Activated CD8-positive, alpha-beta memory T cell treated with anti-CD3 and anti-CD28 coated beads for 4 hours (primary cell): ENCODE measurements at regions not wholly inside any gene's neighbourhood (a gene's known extent, or its start where the extent isn't known, plus 50 kb on each side); places are given as distances from the start of the nearest gene placed in this dataset.
"Not testable (repeated sequence)": the region's sequence is repeated elsewhere in the genome, so short reads cannot be mapped to it uniquely, and the experiment has no call there.

ENCODE experiments used
- DNase-seq, 2 donors: peaks; one replicate each; pipeline ENCODE4 v3.0.0-alpha.2; 2020; ENCODE audit warnings: low read depth in 2 of 2

- no peak for DNase-seq
These were observed 220.3 kb downstream of the ANAPC1 start for GRCh38 chr2:111663471-111664274.

- DNase-seq, result no peak
These were observed 219.6 kb downstream of the ANAPC1 start for GRCh38 chr2:111664275-111664850.

GRCh38 chr2:111665011-111665410 is 219.0 kb downstream of the ANAPC1 start:
- DNase-seq, result no peak

DNA sequence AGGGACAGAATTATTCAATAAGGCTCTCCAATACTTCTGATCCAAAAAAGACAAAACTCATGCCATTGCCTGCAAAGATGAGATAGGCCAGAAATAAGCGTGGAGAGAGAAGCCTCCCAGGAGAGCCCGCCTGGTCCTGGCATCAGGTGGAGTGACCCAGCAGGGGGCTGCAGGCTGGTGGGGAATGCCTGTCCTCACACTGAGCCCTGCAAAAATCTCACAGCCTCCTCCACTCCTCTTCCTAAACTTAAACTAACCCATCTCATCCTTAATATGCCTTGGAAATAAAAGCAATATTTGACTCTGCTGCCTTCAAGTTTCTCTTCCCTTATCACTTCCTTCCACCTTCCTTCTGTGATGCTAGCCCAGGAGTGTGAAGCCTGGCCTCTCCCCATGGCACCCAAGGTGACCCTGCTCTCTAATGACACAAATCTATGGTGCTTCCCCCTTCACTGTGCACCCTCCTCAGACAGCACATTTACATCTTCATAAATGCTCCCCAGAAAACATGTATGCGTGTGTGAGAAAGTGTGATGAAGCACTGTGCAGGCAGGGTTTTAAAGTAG is 218.4 kb downstream of the ANAPC1 start:
- no peak for DNase-seq

- DNase-seq, result no peak
These were observed 217.8 kb downstream of the ANAPC1 start for GRCh38 chr2:111666160-111666559.

- no peak for DNase-seq
These were observed 217.0 kb downstream of the ANAPC1 start for GRCh38 chr2:111667001-111667400.

DNA sequence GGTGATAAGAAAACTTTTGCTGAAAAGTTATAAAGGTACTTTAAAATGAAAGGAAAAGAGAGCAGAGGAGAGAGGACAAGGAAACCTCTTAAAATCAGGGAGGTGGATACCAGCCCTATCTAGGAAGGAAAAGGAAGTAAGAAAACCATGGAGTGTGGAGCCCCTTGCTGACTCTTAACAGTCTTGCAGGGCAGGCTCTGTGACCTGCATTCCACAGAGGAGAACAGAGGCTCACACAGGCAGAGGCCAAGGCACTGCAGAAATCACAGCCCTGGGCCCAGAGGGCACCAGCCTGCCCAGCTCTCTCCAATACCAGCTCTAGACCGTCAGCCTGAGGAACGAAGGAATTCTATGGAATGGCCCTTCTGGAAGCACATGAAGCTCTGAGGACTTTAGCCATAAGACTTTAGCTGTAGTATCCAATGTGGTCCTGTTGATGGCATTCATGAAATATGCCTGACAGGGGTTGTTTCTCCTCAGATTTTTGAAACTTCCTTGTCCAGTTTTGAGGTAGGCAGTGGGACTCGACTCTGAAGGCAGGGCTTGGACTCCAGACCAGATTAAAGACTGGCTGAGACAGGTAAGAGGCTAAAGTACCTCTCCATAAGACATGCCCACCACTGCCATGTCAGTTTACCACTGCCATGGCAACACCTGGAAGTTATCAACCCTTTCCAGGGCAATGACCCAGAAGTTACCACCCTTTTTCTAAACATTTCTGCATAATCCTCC is 216.3 kb downstream of the ANAPC1 start:
- DNase-seq, result no peak

GRCh38 chr2:111668274-111668616 is 215.7 kb downstream of the ANAPC1 start:
- DNase-seq, result no peak

DNA sequence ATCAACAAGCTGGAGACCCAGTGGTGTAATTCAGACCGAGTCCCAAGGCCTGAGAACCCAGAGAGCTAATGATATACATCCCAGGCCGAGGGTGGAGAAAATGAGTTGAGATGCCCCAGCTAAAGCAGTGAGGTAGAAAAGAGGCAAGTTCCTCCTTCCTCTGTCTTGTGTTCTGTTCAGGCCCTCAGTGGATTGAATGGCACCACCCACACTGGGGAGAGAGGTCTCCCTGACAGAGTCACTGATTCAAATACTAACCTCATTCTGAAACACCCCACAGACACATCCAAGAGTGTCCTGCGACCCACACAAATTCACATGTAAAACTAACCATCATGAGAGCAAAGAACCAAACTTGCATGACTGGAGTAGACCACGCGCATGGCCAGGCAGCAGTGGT is 215.3 kb downstream of the ANAPC1 start:
- DNase-seq, result no peak

- no peak for DNase-seq
These were observed 213.9 kb downstream of the ANAPC1 start for GRCh38 chr2:111669928-111670695.

GRCh38 chr2:111670776-111671175 is 213.2 kb downstream of the ANAPC1 start:
- no peak for DNase-seq

GRCh38 chr2:111671426-111672150 is 212.4 kb downstream of the ANAPC1 start:
- DNase-seq, result no peak

- DNase-seq, result not testable (repeated sequence)
These were observed 211.4 kb downstream of the ANAPC1 start for GRCh38 chr2:111672641-111673040.

DNA sequence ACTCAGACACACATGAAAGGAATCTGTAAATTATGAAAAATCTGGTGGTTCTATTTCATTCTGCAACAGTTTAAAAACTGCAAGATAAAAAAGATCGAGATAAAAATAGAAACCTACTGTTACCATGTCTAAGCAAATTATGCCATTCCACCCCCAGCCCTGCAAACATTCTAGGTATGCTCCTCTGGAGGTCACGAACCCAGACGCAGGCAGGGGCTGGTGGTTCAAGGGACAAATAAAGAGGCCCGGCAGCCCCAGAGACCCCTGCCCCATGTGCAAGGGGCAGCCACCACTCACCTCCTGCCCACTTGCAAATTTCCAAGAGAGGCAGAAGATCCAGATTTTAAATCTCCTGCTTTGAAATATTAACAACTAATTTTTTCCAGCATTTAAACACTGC is 210.5 kb downstream of the ANAPC1 start:
- no peak for DNase-seq

DNA sequence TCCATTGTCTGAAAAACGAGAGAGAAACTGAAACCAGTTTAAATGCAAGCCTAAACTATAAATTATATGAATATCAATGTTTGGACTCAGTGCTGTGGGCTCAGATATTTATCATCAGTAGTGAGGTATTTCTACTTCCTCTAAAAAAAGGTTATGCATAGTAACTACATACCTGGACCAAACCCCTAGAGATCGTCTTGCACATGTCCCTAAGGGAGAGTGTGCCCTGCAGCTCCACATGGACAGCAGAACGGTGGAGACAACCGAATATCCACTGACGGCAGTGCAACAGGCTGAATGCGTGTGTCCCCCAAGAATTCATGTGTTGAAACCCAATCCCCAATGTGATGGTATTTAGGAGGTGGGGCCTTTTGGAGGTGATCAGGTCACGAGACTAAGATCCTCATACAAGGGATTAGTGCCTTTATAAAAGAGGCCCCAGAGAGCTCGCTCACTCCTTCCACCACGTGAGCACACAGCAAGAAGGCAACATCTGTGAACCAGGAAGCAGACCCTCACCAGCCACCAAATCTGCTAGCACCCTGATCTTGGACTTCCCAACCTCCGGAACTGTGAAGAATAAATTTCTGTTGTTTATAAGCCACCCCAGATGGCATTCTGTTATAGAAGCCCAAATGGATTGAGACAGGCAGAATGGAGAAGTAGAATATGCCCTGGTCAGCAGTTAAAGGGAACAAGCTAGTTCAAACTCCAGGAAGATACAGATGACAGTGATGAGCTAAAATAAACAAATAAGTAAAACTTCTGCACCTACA is 208.4 kb downstream of the ANAPC1 start:
- no peak for DNase-seq

GRCh38 chr2:111676291-111676822 is 207.6 kb downstream of the ANAPC1 start:
- no peak for DNase-seq

DNA sequence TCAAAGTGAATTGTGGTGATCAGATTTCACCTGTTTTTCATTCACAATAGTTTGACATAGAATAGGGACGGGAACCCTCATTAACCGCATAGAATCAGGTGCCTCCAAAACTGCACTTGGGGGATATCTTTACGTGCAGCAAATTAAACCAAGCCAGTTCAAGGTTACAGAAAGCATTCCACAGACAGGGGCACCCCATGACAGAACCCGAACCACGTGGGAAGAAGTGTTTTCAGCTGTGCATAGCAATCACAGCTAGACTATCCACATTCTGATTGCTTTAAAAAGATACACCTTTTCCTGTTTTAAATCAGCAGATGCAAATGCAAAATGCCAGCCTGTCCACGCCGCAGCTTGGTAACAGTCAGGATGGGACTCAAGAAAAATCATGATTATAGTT is 205.8 kb downstream of the ANAPC1 start:
- DNase-seq, result no peak

DNA sequence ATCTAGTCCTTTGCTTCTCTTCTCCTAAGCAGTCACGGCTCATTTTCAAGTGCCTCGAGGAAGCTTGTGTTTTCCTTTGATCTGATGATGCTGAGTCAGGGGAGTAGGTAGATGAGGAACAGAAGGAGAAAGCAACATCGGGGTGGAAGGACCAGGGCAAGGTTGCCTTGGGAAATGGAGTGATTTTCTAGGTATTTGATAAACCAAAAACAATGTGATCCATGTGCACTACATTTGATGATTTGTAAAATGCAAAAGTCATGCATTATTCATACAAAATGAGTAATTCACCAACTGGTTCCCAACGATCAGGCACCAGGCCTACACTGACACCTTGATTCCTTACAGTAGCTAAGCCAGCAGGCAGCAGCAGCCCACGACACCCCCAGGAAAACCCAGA is 205.3 kb downstream of the ANAPC1 start:
- DNase-seq, result no peak

- DNase-seq, result no peak
These were observed 204.8 kb downstream of the ANAPC1 start for GRCh38 chr2:111679202-111679601.

DNA sequence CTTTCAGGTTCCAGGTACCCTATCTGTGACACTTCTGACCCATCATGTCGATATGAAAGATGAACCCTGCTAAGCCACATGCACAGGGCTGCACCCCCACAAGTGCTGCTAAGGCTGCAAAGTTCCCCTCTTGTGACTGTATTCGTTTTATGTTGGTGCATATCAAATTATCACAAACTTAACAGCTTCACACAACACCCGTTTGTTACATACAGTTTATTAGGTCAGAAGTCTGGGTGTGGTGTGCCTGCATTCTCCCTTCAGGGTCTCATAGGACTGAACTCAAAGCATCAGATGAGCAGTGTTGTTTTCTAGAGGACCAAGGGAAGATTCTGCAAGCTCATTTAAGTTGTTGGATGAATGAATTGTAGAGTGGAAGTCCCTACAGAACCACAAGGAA is 199.4 kb downstream of the ANAPC1 start:
- no peak for DNase-seq
